HepG2 (cell line): ENCODE measurements at regions not wholly inside any gene's neighbourhood (a gene's known extent, or its start where the extent isn't known, plus 50 kb on each side); places are given as distances from the start of the nearest gene placed in this dataset.

Source experiments
- ATAC-seq: fragments of 200-7000 bp; cut with Tn5 transposase; 3 replicates; pipeline ENCODE4 v1.9.1; 2020; ENCODE audit warnings: mild to moderate bottlenecking, moderate library complexity
- BruUV-seq: library from RNA; stranded (reverse); fragments of 400-500 nt; replicated peaks from 2 replicates; lab custom pipeline; 2021; lab: Mats Ljungman, UMichigan
- CTCF ChIA-PET: fragments of 300-600 bp; formaldehyde crosslinking; extraction: SDS; loops from one replicate; lab custom pipeline; 2021; ENCODE audit warnings: low total read pairs, inconsistent platforms, low intra/inter-chr PET ratio; lab: Yijun Ruan, JAX
- POLR2A ChIA-PET: fragments of 350-600 bp; sonication (Branson Sonifier 250); formaldehyde crosslinking; loops from one replicate; lab custom pipeline; 2020; ENCODE audit warnings: antibody characterized with exemption, inconsistent platforms; lab: Yijun Ruan, JAX
- DNase-seq: peaks from one replicate; pipeline ENCODE4 v3.0.0-alpha.2; 2015; ENCODE audit warnings: low spot score
- FAIRE-seq: peaks from 3 replicates; lab custom pipeline; 2011; peaks lifted over from hg19 to GRCh38; lab: Jason Lieb, UNC
- H2AFZ ChIP-seq: one replicate; pipeline ENCODE4 v1.6.1; 2011; ENCODE audit warnings: low read length, inconsistent platforms
- H3K27ac ChIP-seq: fragments of 300-600 bp; 3 replicates; pipeline ENCODE4 v1.8.0; 2011; ENCODE audit warnings: mixed run types, mild to moderate bottlenecking, mixed read lengths, low read length, inconsistent platforms; ENCODE audit not compliant: insufficient read depth; ENCODE audit errors: extremely low read length
- H3K27me3 ChIP-seq, 2 experiments: fragments of 200-600 bp in 1 of 2; 2 replicates in 1 of 2; 3 replicates in 1 of 2; pipeline versions ENCODE4 v1.6.0 to v1.8.0; 2011; ENCODE audit warnings: low read length in 2 of 2, mild to moderate bottlenecking in 2 of 2, moderate library complexity in 2 of 2, inconsistent platforms in 1 of 2; ENCODE audit not compliant: insufficient read depth in 2 of 2, control insufficient read depth in 1 of 2
- H3K36me3 ChIP-seq, 2 experiments: fragments of 200-600 bp in 1 of 2; replicated peaks in 1 of 2; 2 replicates in 1 of 2; 3 replicates in 1 of 2; pipeline versions ENCODE4 v1.5.1 to v1.8.0; 2011; ENCODE audit warnings: low read length in 2 of 2, inconsistent platforms in 1 of 2; ENCODE audit not compliant: insufficient read depth in 2 of 2, control insufficient read depth in 1 of 2
- H3K4me1 ChIP-seq: 2 replicates; pipeline ENCODE4 v1.5.1; 2012; ENCODE audit warnings: low read length, inconsistent platforms; ENCODE audit not compliant: insufficient read depth
- H3K4me2 ChIP-seq: 2 replicates; pipeline ENCODE4 v1.6.0; 2011; ENCODE audit warnings: low read depth, low read length, inconsistent platforms
- H3K4me3 ChIP-seq, 3 experiments: fragments of 200-600 bp in 1 of 3; sonication (generic), shearing (Covaris generic) in 1 of 3; replicated peaks in 1 of 3; 2 replicates each; pipeline ENCODE4 v1.5.1; 2011 to 2016; ENCODE audit warnings: low read length in 3 of 3, inconsistent platforms in 2 of 3, low read depth in 2 of 3, mild to moderate bottlenecking in 2 of 3, control low read depth in 1 of 3, mixed read lengths in 1 of 3; ENCODE audit not compliant: insufficient read depth in 1 of 3
- H3K79me2 ChIP-seq: one replicate; pipeline ENCODE4 v1.6.1; 2011; ENCODE audit warnings: low read length, inconsistent platforms; ENCODE audit not compliant: insufficient read depth
- H3K9ac ChIP-seq: 2 replicates; pipeline ENCODE4 v1.6.0; 2011; ENCODE audit warnings: mild to moderate bottlenecking, low read depth, low read length, inconsistent platforms; ENCODE audit not compliant: insufficient read depth
- H3K9me3 ChIP-seq: 2 replicates; pipeline ENCODE4 v1.5.1; 2012; ENCODE audit warnings: mild to moderate bottlenecking, low read length
- H4K20me1 ChIP-seq: 2 replicates; pipeline ENCODE4 v1.6.0; 2011; ENCODE audit warnings: inconsistent platforms, mild to moderate bottlenecking, low read length, moderate library complexity; ENCODE audit not compliant: insufficient read depth
- CCDC6 ChIP-seq: sonication (generic); formaldehyde crosslinking; IDR thresholded peaks from 2 replicates; pipeline ENCODE4 v1.8.1; 2022; ENCODE audit warnings: mild to moderate bottlenecking, missing genetic modification reagents, moderate library complexity
- FOXK1 ChIP-seq: sonication (generic); formaldehyde crosslinking; IDR thresholded peaks from 2 replicates; pipeline ENCODE4 v1.4.0; 2020; ENCODE audit warnings: low read depth, missing genetic modification reagents, borderline replicate concordance
- GZF1 ChIP-seq: sonication (generic); formaldehyde crosslinking; IDR thresholded peaks from 2 replicates; pipeline ENCODE4 v1.5.1; 2020; ENCODE audit warnings: mild to moderate bottlenecking, missing genetic modification reagents
- MTF1 ChIP-seq: sonication (generic); formaldehyde crosslinking; IDR thresholded peaks from 2 replicates; pipeline ENCODE4 v1.5.0; 2020; ENCODE audit warnings: missing genetic modification reagents
- PAX8 ChIP-seq: sonication (generic); formaldehyde crosslinking; IDR thresholded peaks from 2 replicates; pipeline ENCODE4 v1.8.0; 2022; ENCODE audit warnings: mild to moderate bottlenecking, missing genetic modification reagents, borderline replicate concordance
- REST ChIP-seq, 2 experiments: IDR thresholded peaks; 2 replicates each; pipeline ENCODE4 v1.6.1; 2011 to 2012; ENCODE audit warnings: low read length in 2 of 2, borderline replicate concordance in 1 of 2, low read depth in 1 of 2, mild to moderate bottlenecking in 1 of 2, moderate library complexity in 1 of 2
- SP4 ChIP-seq: sonication (generic); formaldehyde crosslinking; IDR thresholded peaks from 2 replicates; pipeline ENCODE4 v1.8.1; 2023; ENCODE audit warnings: mild to moderate bottlenecking, missing genetic modification reagents
- SRSF4 ChIP-seq: fragments of 200-400 bp; formaldehyde crosslinking; IDR thresholded peaks from one replicate; pipeline ENCODE4 v1.6.1; 2018; ENCODE audit warnings: mild to moderate bottlenecking, low read depth, low read length, moderate library complexity; ENCODE audit not compliant: poor library complexity, severe bottlenecking
- ZFP90 ChIP-seq: sonication (generic); formaldehyde crosslinking; IDR thresholded peaks from 2 replicates; pipeline ENCODE4 v1.8.0; 2022; ENCODE audit warnings: missing genetic modification reagents, mild to moderate bottlenecking, inconsistent platforms, borderline replicate concordance
- ZNF274 ChIP-seq: sonication (generic); formaldehyde crosslinking; IDR thresholded peaks from 2 replicates; pipeline ENCODE4 v1.5.1; 2020; ENCODE audit warnings: mild to moderate bottlenecking, missing genetic modification reagents
- ZNF329 ChIP-seq: sonication (generic); formaldehyde crosslinking; IDR thresholded peaks from 2 replicates; pipeline ENCODE4 v1.9.0; 2021; ENCODE audit warnings: low read depth, mild to moderate bottlenecking, missing genetic modification reagents
- ZNF33B ChIP-seq: sonication (generic); formaldehyde crosslinking; IDR thresholded peaks from 2 replicates; pipeline ENCODE4 v1.5.1; 2020; ENCODE audit warnings: mild to moderate bottlenecking, missing genetic modification reagents
- ZNF430 ChIP-seq: sonication (generic); formaldehyde crosslinking; IDR thresholded peaks from 2 replicates; pipeline ENCODE4 v1.9.0; 2021; ENCODE audit warnings: mild to moderate bottlenecking, missing genetic modification reagents
- ZNF776 ChIP-seq: sonication (generic); formaldehyde crosslinking; IDR thresholded peaks from 2 replicates; pipeline ENCODE4 v1.4.0; 2020; ENCODE audit warnings: mild to moderate bottlenecking, missing genetic modification reagents
- WGBS: methylation state at CpG from one replicate; pipeline ENCODE4 v1.1.6; 2017; ENCODE audit warnings: low lambda C conversion rate; 5-methylcytosine and 5-hydroxymethylcytosine counted together
- in situ Hi-C: cut with HindIII; loops from 2 replicates; pipeline ENCODE4 v1.10.0; 2017; ENCODE audit warnings: low pct_unique_long_range_greater_than_20kb; ENCODE audit not compliant: extremely low pct_ligation_motif_present
- intact Hi-C: fragments of 100-400 bp; cut with micrococcal nuclease; formaldehyde crosslinking; loops from one replicate; pipeline ENCODE4 v1.10.0; 2022; ENCODE audit not compliant: unreplicated experiment

- BruUV-seq = no TSS peak
- H3K27ac ChIP-seq = no peak overlapping the region
- no peak overlapping the region for H3K4me2 ChIP-seq
- TF ChIP-seq SP4 (CRISPR knock-in tag) (no peak), MTF1 (CRISPR knock-in tag) (no peak), GZF1 (CRISPR knock-in tag) (no peak), ZNF776 (no peak), REST (IDR thresholded peaks at IDR 0.05; ENCODE audit: borderline replicate concordance in 1 of 2, low read depth in 1 of 2, low read length in 2 of 2) (no peak), PAX8 (CRISPR knock-in tag) (no peak), ZNF33B (CRISPR knock-in tag) (no peak), ZNF274 (no peak), SRSF4 (no peak), ZNF329 (CRISPR knock-in tag) (no peak), ZFP90 (CRISPR knock-in tag) (no peak), ZNF430 (CRISPR knock-in tag) (no peak), FOXK1 (CRISPR knock-in tag) (no peak), CCDC6 (CRISPR knock-in tag) (no peak)
- FAIRE-seq (no peak), ATAC-seq (no peak), DNase-seq (no peak)
- WGBS = 0% methylated on average over 3 of the region's 3 CpGs
- no peaks in the 10 kb centered on the region for H3K9me3 ChIP-seq
- H4K20me1 ChIP-seq = no peaks in the 10 kb centered on the region
- no peaks in the 10 kb centered on the region for H3K4me1 ChIP-seq
- no peaks in the 10 kb centered on the region for H3K36me3 ChIP-seq
- H3K9ac ChIP-seq = no peak overlapping the region
- H2AFZ ChIP-seq = no peak overlapping the region
- in situ Hi-C loops = no loop called here
- H3K27me3 ChIP-seq = no peaks in the 10 kb centered on the region
- intact Hi-C loops = loop anchor here (5.0 to 10.0 kb wide), 2 partner anchors 505 to 1017 kb away; no protein-coding TSS in a partner anchor
- CTCF ChIA-PET = no interaction called here
- no peaks in the 10 kb centered on the region for H3K79me2 ChIP-seq
- no peak overlapping the region for H3K4me3 ChIP-seq
- POLR2A ChIA-PET = no interaction called here
Measured at GRCh38 chr13:69319656-69320055, 788.0 kb upstream of the ATXN8OS start.
